Activated CD4-positive, alpha-beta memory T cell treated with anti-CD3 and anti-CD28 coated beads for 36 hours (primary cell): ENCODE measurements at regions not wholly inside any gene's neighbourhood (a gene's known extent, or its start where the extent isn't known, plus 50 kb on each side); places are given as distances from the start of the nearest gene placed in this dataset.
"Not testable (repeated sequence)": the region's sequence is repeated elsewhere in the genome, so short reads cannot be mapped to it uniquely, and the experiment has no call there.

ENCODE experiments used
- CTCF ChIA-PET: fragments of 350-600 bp; sonication (Branson Sonifier 250); formaldehyde crosslinking; loops from one replicate; lab custom pipeline; 2021; ENCODE audit warnings: antibody characterized with exemption, inconsistent platforms; lab: Charles Lee
- POLR2A ChIA-PET: fragments of 350-600 bp; sonication (Branson Sonifier 250); formaldehyde crosslinking; loops from one replicate; lab custom pipeline; 2021; ENCODE audit warnings: antibody characterized with exemption; lab: Charles Lee
- DNase-seq: peaks from one replicate; pipeline ENCODE4 v3.0.0-alpha.2; 2020
- H3K27ac Mint-ChIP-seq: one replicate; pipeline ENCODE4 v1.8.0; 2021; ENCODE audit warnings: mixed read lengths
- H3K27me3 Mint-ChIP-seq: one replicate; pipeline ENCODE4 v1.8.0; 2021; ENCODE audit warnings: mixed read lengths
- H3K36me3 Mint-ChIP-seq: one replicate; pipeline ENCODE4 v1.8.0; 2021; ENCODE audit warnings: mixed read lengths
- H3K4me1 Mint-ChIP-seq: one replicate; pipeline ENCODE4 v1.8.0; 2021; ENCODE audit warnings: low read depth, mixed read lengths
- H3K4me3 Mint-ChIP-seq: one replicate; pipeline ENCODE4 v1.8.0; 2021; ENCODE audit warnings: mild to moderate bottlenecking, mixed read lengths
- H3K9me3 Mint-ChIP-seq: one replicate; pipeline ENCODE4 v1.8.0; 2021; ENCODE audit warnings: mixed read lengths
- intact Hi-C: fragments of 100-400 bp; cut with micrococcal nuclease; formaldehyde crosslinking; loops from one replicate; pipeline ENCODE4 v1.15.1; 2023

DNA sequence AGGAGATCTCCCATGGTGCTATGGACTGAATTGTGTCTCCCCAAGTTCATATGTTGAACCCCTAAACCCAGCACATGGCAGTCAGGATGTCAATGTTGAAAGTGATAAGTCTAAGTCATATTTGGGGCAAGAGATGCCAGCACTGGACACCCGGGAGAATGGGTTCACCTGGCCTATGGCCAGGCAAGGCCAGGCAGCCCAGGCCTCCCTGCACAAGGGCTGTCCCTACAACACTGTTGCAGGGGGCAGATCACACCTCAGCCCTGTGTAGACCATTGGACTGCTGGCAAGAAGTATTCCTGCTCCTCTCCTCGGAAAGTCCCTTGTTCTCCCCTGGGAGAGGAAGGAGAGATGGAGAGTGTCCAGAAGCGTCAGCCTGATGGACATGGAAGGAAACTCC, 240.5 kb downstream of the GADD45G start:
- Mint-ChIP-seq H3K4me1 (no peaks in the 10 kb centered on the region), H3K27ac (no peak overlapping the region), H3K9me3 (no peaks in the 10 kb centered on the region), H3K4me3 (no peak overlapping the region), H3K27me3 (no peaks in the 10 kb centered on the region), H3K36me3 (no peaks in the 10 kb centered on the region)
- no peak for DNase-seq
- CTCF ChIA-PET: no interaction called here
- intact Hi-C loops: no loop called here
- POLR2A ChIA-PET: no interaction called here

DNA sequence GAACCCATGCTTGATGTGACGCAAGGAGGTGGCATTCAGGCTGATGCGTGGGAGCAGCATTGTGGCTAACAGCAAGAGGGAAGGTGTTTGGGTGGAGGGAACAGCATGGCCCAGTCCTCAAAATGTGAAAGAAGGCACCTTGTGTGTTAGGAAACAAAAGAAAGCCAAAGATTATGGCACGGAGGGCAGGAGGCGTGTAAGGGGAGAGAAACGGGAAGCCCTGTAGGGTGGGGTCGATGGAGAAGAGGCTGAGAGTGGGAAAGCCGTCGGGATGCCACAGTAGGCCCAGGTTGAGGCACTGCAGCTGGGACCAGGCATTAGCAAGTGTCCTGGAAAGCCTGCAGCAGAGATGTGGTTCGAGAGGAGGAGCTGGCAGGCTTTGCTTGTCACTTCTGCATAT, 241.1 kb downstream of the GADD45G start:
- Mint-ChIP-seq H3K36me3 (no peaks in the 10 kb centered on the region), H3K4me1 (no peaks in the 10 kb centered on the region), H3K4me3 (no peak overlapping the region), H3K27me3 (no peaks in the 10 kb centered on the region), H3K9me3 (no peaks in the 10 kb centered on the region), H3K27ac (no peak overlapping the region)
- intact Hi-C loops: no loop called here
- DNase-seq: no peak
- POLR2A ChIA-PET: no interaction called here
- CTCF ChIA-PET: no interaction called here

DNA sequence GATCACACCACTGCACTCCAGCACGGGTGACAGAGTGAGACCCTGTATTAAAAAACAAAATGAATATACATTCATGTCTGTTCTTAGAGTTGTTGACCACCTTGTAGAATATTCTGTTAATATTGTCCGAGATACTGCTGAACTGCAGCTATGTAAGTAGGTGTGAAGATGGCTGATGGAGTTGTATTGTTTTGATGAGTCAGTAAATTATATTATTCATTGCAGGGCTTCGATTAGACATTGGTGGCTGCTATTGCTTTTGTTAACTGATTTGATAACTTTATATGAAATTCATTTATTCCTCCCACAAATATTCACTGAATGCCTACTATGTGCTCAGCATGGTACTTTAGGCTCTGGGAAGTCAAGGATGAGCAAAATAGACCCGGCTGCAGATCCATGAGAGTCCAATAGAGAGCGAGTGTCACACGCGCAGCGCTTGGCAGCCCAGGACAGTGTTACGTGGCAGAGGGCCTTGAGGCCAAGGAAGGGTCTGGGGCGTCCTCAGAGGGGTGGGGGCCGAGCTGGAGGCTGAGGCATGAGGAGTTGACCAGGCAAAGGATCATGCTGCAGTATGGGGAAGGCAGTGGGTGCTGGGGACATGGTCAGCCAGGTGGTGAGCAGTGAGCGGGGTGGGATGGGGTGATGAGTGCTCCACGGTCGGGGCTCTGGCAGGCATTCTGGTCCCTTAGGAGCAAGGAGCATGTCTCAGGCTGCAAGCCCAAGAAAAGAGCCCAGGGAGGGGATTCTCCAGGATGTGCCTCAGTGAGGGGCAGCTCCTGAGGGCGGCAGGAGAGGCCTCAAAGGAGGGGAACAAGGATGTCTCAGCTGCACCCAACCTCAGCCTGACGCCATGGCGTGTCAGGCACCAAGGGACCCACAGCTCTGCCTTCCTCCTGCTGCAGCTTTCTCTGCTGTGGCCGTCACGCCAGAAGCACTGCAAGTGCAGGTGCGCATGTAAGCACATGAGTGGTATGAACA, 243.5 kb downstream of the GADD45G start:
- no peak overlapping the region for H3K27ac Mint-ChIP-seq
- no peaks in the 10 kb centered on the region for H3K36me3 Mint-ChIP-seq
- POLR2A ChIA-PET: no interaction called here
- no peaks in the 10 kb centered on the region for H3K9me3 Mint-ChIP-seq
- no peak for DNase-seq
- H3K4me1 Mint-ChIP-seq: no peaks in the 10 kb centered on the region
- intact Hi-C loops: no loop called here
- H3K4me3 Mint-ChIP-seq: no peak overlapping the region
- CTCF ChIA-PET: interaction anchor here (0.5 to 1.5 kb wide), 3 partner anchors 13 to 563 kb away, joined by 3 to 4 read pairs (median 3); no protein-coding TSS in a partner anchor
- no peaks in the 10 kb centered on the region for H3K27me3 Mint-ChIP-seq

DNA sequence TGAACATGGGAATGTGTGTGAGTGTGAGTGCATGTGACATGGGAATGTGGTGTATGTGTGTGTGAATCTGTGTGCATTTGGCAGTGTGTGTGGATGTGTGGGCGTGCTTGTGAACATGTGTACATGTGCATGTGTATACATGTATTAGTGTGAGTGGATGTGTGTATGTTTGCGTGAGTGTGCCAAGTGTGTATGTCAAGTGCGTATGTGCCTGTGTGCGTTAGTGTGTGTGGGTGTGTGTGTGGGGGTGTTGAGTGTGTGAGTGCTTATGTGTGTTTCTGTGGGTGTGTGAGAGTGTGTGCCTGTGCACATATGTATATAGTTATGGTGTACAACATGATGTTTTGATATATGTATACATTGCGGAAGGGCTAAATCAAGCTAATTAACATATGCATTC, 244.3 kb downstream of the GADD45G start:
- POLR2A ChIA-PET: no interaction called here
- H3K36me3 Mint-ChIP-seq: no peaks in the 10 kb centered on the region
- intact Hi-C loops: no loop called here
- H3K27ac Mint-ChIP-seq: no peak overlapping the region
- DNase-seq: no peak
- no peak overlapping the region for H3K4me3 Mint-ChIP-seq
- CTCF ChIA-PET: interaction anchor here (1.5 kb wide), 1 partner anchor 14 kb away, joined by 3 read pairs; no protein-coding TSS in a partner anchor
- H3K4me1 Mint-ChIP-seq: no peaks in the 10 kb centered on the region
- H3K27me3 Mint-ChIP-seq: no peaks in the 10 kb centered on the region
- H3K9me3 Mint-ChIP-seq: no peaks in the 10 kb centered on the region

DNA sequence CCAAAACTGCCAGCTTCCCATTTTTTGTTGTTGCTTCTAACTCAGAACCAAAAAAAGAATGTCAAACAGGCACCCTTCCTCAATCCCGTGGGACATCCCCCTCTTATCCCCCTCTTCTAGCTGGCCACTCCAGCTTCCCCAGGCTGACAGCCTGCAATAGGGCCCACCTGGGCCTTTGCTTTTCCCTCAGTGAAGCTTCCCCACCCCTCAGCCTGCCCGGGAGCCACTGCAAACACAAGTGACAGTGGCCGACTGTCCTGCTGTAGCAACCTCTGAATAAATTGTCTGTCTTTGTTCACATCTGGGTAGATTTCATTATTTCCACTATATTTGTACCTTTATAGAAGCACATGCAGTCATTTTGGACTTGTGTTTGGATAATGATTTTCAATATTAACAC, 245.3 kb downstream of the GADD45G start:
- H3K27ac Mint-ChIP-seq: no peak overlapping the region
- DNase-seq: no peak
- no peak overlapping the region for H3K4me3 Mint-ChIP-seq
- H3K27me3 Mint-ChIP-seq: peaks cover 1% of the 10 kb centered on the region
- H3K4me1 Mint-ChIP-seq: no peaks in the 10 kb centered on the region
- CTCF ChIA-PET: interaction anchor here (1.5 kb wide), 1 partner anchor 15 kb away, joined by 3 read pairs; no protein-coding TSS in a partner anchor
- intact Hi-C loops: no loop called here
- POLR2A ChIA-PET: no interaction called here
- H3K36me3 Mint-ChIP-seq: no peaks in the 10 kb centered on the region
- H3K9me3 Mint-ChIP-seq: no peaks in the 10 kb centered on the region

DNA sequence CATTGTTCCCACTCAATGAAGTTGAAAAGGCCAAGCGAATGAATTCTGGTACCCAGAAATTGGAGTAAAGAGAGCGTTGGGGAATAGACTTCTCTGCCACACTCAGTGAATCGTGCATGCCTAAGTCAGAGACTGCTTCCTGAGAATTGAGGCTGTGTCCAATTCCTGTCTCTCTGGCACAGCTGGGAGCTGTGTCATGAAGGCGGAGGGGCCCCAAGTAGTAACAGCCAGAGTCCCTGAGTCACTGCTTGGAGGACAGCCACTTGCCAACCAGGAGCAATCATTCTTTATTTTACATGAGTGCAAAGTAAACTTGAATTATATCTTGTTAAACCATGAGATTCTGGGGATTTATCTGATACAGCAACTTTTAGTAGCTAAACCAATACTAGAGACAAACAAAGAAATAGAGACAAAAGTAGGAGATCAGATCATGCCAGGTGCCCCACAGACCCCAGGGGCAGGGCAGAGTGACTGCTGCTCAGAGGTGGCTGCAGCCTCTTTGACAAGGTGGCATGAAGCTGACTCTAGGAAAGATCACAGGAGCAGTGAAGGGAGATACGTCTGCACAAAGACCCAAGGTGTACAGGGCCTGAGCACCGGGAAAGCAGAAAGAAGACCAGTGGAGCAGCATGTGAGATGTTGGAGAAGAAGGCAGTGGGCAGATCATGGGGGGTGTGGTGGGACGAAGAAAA, 246.0 kb downstream of the GADD45G start:
- Mint-ChIP-seq H3K9me3 (no peaks in the 10 kb centered on the region), H3K27me3 (peaks cover 1% of the 10 kb centered on the region), H3K27ac (no peak overlapping the region), H3K4me1 (no peaks in the 10 kb centered on the region), H3K4me3 (no peak overlapping the region), H3K36me3 (no peaks in the 10 kb centered on the region)
- DNase-seq: no peak
- CTCF ChIA-PET: interaction anchor here (1.2 kb wide), 1 partner anchor 248 kb away, joined by 3 read pairs; no protein-coding TSS in a partner anchor
- intact Hi-C loops: no loop called here
- POLR2A ChIA-PET: no interaction called here

DNA sequence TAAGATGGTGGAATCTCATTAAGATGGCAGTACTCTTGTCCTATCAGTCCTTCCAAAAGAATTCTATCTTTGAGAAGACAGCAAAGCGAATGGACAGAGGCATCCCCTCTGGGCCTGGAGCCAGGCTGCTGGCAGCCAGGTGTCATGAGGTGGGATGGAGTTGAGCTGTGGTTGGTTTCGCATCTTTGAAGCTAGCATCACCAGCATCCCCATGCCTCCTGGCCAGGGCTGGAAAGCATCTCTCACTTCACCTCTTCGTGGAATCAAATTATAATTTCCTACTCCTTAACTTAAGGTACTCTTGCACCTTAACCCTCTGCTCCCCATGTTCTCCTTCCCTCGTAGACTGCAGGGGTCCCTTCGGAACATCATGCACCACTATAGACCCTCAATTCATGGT, 248.3 kb downstream of the GADD45G start:
- ChIA-PET CTCF (interaction anchor here (1.2 kb wide), 1 partner anchor 250 kb away, joined by 3 read pairs; no protein-coding TSS in a partner anchor), POLR2A (no interaction called here)
- Mint-ChIP-seq H3K36me3 (no peaks in the 10 kb centered on the region), H3K27me3 (peaks cover 1% of the 10 kb centered on the region), H3K4me1 (no peaks in the 10 kb centered on the region), H3K4me3 (no peak overlapping the region), H3K27ac (no peak overlapping the region), H3K9me3 (peaks cover 2% of the 10 kb centered on the region)
- intact Hi-C loops: no loop called here
- peak; percentile 1 for DNase-seq

DNA sequence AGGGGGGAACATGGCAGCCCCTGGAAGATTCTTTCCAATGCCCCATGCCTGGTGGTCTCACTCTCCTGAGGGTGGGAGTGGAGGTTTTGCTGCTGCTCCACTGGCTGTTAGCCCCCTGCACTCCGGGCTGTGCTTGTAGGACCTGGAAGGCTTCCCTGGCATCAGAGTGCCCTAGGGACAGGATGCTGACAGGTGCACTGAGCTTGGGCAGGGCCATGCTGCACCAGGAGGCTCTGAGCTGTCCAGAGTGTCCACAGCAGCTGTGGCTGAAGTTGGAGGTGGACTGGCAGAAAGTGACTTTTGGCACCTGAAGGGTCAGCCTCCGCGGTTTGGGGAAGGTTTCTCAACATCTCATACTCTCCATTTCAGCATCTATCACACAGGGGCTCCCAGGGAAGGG, 249.1 kb downstream of the GADD45G start:
- CTCF ChIA-PET: no interaction called here
- H3K27me3 Mint-ChIP-seq: peaks cover 1% of the 10 kb centered on the region

DNA sequence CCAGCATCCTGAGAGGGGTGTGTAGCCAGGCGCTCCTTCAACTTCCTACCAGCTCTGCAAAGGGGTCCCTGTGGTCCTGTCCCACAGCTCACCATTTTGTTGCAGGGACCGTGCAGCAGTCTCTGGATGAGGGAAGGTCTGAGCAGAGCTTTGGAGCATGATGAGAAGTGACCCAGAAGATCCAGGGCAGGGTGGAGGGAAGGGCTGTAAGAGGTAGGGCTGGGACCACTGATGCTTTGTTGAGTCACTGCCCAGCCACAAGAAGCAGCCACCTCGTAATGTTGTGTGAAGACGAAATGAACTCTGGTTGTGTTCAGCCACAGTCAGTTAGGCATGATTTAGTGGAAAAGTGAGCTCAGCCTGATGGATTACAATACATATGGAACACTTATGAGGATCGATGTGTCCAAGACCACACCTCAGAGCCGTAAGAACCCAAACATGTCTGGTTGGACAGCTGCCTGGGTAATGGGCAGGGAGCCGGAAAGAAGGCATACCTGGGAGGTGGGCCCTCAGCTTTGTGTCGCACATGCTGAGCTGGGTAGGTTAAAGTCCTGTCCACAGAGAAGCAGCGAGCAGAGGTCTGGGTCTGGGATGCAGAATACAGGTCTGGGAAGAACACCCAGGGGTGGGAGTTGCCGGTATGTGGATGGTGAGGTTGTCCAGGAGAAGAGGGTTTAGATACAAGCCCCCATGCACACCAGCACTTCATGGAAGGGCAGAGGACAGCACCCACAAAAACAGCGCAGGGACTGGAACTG, 250.1 kb downstream of the GADD45G start:
- intact Hi-C loops: no loop called here
- DNase-seq: peak; percentile 1
- Mint-ChIP-seq H3K4me3 (no peak overlapping the region), H3K9me3 (peaks cover 2% of the 10 kb centered on the region), H3K27ac (no peak overlapping the region), H3K4me1 (no peaks in the 10 kb centered on the region), H3K27me3 (peaks cover 3% of the 10 kb centered on the region), H3K36me3 (no peaks in the 10 kb centered on the region)
- ChIA-PET POLR2A (no interaction called here), CTCF (no interaction called here)

More for the DNA sequence above, 249.1 kb downstream of the GADD45G start:
- no peak overlapping the region for H3K27ac Mint-ChIP-seq
- H3K4me1 Mint-ChIP-seq: no peaks in the 10 kb centered on the region
- peaks cover 2% of the 10 kb centered on the region for H3K9me3 Mint-ChIP-seq
- intact Hi-C loops: no loop called here
- no peak overlapping the region for H3K4me3 Mint-ChIP-seq
- no peaks in the 10 kb centered on the region for H3K36me3 Mint-ChIP-seq
- POLR2A ChIA-PET: no interaction called here
- peak; percentile 2 for DNase-seq

DNA sequence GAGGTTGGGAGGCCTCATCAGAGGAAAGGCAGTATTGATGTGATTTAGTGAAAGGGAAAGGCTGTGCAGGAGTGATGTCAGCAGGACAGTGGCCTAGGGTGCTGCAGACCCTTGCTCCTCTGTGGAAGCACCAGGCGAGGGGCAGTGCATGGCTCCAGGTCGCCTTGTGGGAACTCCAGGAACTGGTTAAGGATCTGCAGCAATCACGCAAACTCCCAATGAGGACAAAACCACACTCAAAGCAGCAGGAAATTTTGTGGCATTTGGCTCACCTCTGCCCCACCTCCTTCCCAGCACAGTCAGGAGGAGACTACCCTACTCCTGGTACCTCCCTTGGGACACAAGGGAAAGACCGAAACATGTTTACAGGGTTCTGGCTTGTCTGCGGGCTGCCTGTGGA, 251.5 kb downstream of the GADD45G start:
- CTCF ChIA-PET, H3K27me3 Mint-ChIP-seq, H3K4me3 Mint-ChIP-seq, H3K36me3 Mint-ChIP-seq, intact Hi-C loops, H3K4me1 Mint-ChIP-seq, H3K27ac Mint-ChIP-seq, POLR2A ChIA-PET, H3K9me3 Mint-ChIP-seq: not testable (repeated sequence)
- peak; percentile 6 for DNase-seq

DNA sequence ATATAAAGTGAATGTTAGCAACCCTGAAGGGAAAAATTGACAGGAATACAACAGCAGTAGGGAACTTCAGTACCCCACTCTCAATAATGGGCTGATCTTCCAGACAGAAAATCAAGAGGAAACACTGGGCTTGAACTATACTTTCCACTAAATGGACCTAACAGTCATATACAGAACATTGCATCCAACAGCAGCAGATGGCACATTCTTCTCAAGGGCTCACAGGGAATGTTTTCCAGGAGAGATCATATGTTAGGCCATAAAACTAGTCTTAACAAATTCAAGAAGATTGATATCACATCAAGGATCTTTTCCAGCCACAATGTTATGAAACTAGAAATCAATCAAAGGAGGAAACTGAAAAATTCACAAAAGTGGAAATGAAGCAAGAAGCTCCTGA, 252.1 kb downstream of the GADD45G start:
- H3K27me3 Mint-ChIP-seq, intact Hi-C loops: not testable (repeated sequence)

DNA sequence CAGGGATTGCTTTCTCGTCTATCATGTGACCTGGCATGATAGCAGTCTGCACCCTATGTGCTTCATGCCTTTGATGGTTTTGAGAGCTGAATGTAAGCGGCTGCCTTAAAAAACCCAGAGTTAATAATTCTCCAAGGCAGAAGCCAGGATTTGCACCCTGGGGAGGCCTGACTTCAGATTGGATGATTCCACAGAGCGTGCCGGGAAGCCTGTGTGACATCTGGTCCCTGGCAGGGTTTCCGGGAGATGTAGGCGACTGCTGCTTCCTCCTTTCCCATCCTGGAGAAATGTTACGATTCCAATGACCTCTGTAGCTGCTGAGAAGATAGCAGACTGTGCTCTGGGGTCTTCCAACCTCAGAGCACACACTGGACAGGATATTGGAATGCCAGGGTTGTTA, 255.0 kb downstream of the GADD45G start:
- H3K27me3 Mint-ChIP-seq, H3K27ac Mint-ChIP-seq, DNase-seq, H3K36me3 Mint-ChIP-seq, CTCF ChIA-PET, H3K4me3 Mint-ChIP-seq, POLR2A ChIA-PET, H3K9me3 Mint-ChIP-seq, intact Hi-C loops, H3K4me1 Mint-ChIP-seq: not testable (repeated sequence)

More for the DNA sequence above, 252.1 kb downstream of the GADD45G start:
- DNase-seq, H3K4me1 Mint-ChIP-seq, H3K4me3 Mint-ChIP-seq, H3K9me3 Mint-ChIP-seq, H3K27ac Mint-ChIP-seq, POLR2A ChIA-PET, H3K36me3 Mint-ChIP-seq, CTCF ChIA-PET: not testable (repeated sequence)
